ENCODE measurements at regions not wholly inside any gene's neighbourhood (a gene's known extent, or its start where the extent isn't known, plus 50 kb on each side); places are given as distances from the start of the nearest gene placed in this dataset.

DNA sequence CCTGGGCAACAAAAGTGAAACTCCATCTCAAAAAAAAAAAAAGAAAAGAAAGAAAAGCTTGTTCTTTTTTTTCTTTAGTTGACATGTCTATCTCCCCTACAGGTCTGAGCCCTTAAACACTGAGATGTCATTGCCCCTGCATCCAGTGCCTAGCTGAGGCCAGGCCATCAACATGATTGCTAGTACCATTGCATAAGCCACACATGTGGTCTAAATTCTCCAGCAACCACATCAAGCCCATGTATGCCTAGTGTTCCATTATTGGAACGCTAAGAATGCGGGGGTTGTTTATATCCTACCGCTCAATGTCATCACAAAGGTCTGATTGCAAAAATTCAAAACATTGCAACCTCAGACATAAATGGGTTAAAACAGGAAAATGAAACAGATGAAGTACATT is 62.7 kb downstream of the NPTX2 start:
- Histone ChIP-seq H3K4me3 (ENCODE audit: low read depth in 1 of 2, low read length in 2 of 2) (no peak overlapping the region), H3K27ac (ENCODE audit: low read length) (no peak overlapping the region), H3K9ac (ENCODE audit: low read depth, low read length) (no peak overlapping the region), H3K36me3 (ENCODE audit: insufficient read depth, low read length) (no peaks in the 10 kb centered on the region), H3K4me1 (ENCODE audit: insufficient read depth, low read length) (no peaks in the 10 kb centered on the region), H3K27me3 (ENCODE audit: insufficient read depth, low read length, poor library complexity) (no peaks in the 10 kb centered on the region), H3K9me3 (ENCODE audit: insufficient read depth, low read length, severe bottlenecking) (no peaks in the 10 kb centered on the region), H3K4me2 (ENCODE audit: insufficient read depth, low read length) (no peak overlapping the region), H2AFZ (ENCODE audit: low read depth, low read length) (no peak overlapping the region), H4K20me1 (ENCODE audit: insufficient read depth, low read length) (no peaks in the 10 kb centered on the region), H3K79me2 (ENCODE audit: insufficient read depth, low read length) (no peaks in the 10 kb centered on the region)
- no peak for DNase-seq
- no peak for ATAC-seq (ENCODE audit: insufficient read depth, low read depth)
- TF ChIP-seq, protein P1, sequence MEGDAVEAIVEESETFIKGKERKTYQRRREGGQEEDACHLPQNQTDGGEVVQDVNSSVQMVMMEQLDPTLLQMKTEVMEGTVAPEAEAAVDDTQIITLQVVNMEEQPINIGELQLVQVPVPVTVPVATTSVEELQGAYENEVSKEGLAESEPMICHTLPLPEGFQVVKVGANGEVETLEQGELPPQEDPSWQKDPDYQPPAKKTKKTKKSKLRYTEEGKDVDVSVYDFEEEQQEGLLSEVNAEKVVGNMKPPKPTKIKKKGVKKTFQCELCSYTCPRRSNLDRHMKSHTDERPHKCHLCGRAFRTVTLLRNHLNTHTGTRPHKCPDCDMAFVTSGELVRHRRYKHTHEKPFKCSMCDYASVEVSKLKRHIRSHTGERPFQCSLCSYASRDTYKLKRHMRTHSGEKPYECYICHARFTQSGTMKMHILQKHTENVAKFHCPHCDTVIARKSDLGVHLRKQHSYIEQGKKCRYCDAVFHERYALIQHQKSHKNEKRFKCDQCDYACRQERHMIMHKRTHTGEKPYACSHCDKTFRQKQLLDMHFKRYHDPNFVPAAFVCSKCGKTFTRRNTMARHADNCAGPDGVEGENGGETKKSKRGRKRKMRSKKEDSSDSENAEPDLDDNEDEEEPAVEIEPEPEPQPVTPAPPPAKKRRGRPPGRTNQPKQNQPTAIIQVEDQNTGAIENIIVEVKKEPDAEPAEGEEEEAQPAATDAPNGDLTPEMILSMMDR (IDR thresholded peaks at IDR 0.05; ENCODE audit: borderline replicate concordance, extremely low read depth, low read length, poor library complexity, severe bottlenecking): no peak
- TF ChIP-seq EZH2 (IDR thresholded peaks at IDR 0.05; ENCODE audit: borderline replicate concordance, low read depth, low read length, severe bottlenecking): no peak

DNA sequence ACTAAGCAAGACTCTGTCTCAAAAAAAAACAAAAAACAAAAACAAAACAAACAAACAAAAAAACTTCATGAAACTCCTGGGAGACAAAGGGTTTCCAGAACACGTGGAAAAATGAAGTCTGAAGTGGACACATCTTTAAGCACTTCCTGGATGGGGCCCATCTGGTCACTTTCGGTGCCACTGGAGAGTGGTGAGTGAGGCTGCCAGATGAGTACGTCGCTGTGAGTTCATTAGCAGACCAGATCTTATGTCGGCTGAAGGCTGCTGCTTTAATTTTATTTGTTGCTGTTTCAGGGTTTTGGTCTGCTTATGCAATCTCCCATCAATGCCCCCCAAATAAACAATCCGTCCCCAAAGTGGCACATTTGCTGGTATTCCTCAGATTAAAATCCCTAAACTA is 64.4 kb downstream of the NPTX2 start:
- Histone ChIP-seq H3K4me3 (ENCODE audit: low read depth in 1 of 2, low read length in 2 of 2) (no peak overlapping the region), H2AFZ (ENCODE audit: low read depth, low read length) (no peak overlapping the region), H3K9ac (ENCODE audit: low read depth, low read length) (no peak overlapping the region), H3K36me3 (ENCODE audit: insufficient read depth, low read length) (no peaks in the 10 kb centered on the region), H3K27me3 (ENCODE audit: insufficient read depth, low read length, poor library complexity) (no peaks in the 10 kb centered on the region), H3K4me1 (ENCODE audit: insufficient read depth, low read length) (no peaks in the 10 kb centered on the region), H3K27ac (ENCODE audit: low read length) (no peak overlapping the region), H3K79me2 (ENCODE audit: insufficient read depth, low read length) (no peaks in the 10 kb centered on the region), H3K4me2 (ENCODE audit: insufficient read depth, low read length) (no peak overlapping the region), H4K20me1 (ENCODE audit: insufficient read depth, low read length) (no peaks in the 10 kb centered on the region), H3K9me3 (ENCODE audit: insufficient read depth, low read length, severe bottlenecking) (peaks cover 5% of the 10 kb centered on the region)
- DNase-seq (no peak), ATAC-seq (ENCODE audit: insufficient read depth, low read depth) (no peak)
- no peak for TF ChIP-seq EZH2 (IDR thresholded peaks at IDR 0.05; ENCODE audit: borderline replicate concordance, low read depth, low read length, severe bottlenecking)
- TF ChIP-seq, protein P1 (IDR thresholded peaks at IDR 0.05; ENCODE audit: borderline replicate concordance, extremely low read depth, low read length, poor library complexity, severe bottlenecking): no peak

DNA sequence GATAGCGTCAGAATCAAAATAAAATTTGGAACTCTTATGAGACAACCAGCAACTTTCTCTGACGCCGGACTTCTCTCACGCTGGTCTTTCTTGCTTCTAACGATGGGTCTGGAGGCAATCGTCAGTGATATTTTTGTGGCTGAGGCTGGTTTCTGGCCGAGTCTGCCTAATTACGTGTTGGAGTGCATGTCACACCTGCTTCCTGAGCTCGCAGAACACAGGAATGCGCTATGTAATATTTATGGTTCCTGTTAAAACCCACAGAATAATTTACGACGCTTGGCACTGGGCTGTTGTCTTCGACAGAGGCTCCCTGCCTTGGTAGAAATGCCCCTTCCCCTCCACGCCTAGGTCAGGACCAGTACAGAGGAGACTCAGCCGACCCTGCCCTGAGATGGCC is 64.9 kb downstream of the NPTX2 start:
- ATAC-seq (ENCODE audit: insufficient read depth, low read depth) (no peak), DNase-seq (no peak)
- Histone ChIP-seq H3K4me2 (ENCODE audit: insufficient read depth, low read length) (no peak overlapping the region), H3K27me3 (ENCODE audit: insufficient read depth, low read length, poor library complexity) (no peaks in the 10 kb centered on the region), H3K36me3 (ENCODE audit: insufficient read depth, low read length) (no peaks in the 10 kb centered on the region), H3K4me1 (ENCODE audit: insufficient read depth, low read length) (no peaks in the 10 kb centered on the region), H3K79me2 (ENCODE audit: insufficient read depth, low read length) (no peaks in the 10 kb centered on the region), H3K27ac (ENCODE audit: low read length) (no peak overlapping the region), H3K4me3 (ENCODE audit: low read depth in 1 of 2, low read length in 2 of 2) (no peak overlapping the region), H3K9me3 (ENCODE audit: insufficient read depth, low read length, severe bottlenecking) (peaks cover 5% of the 10 kb centered on the region), H3K9ac (ENCODE audit: low read depth, low read length) (no peak overlapping the region), H2AFZ (ENCODE audit: low read depth, low read length) (no peak overlapping the region), H4K20me1 (ENCODE audit: insufficient read depth, low read length) (no peaks in the 10 kb centered on the region)
- TF ChIP-seq, protein P1 (IDR thresholded peaks at IDR 0.05; ENCODE audit: borderline replicate concordance, extremely low read depth, low read length, poor library complexity, severe bottlenecking): no peak
- TF ChIP-seq EZH2 (IDR thresholded peaks at IDR 0.05; ENCODE audit: borderline replicate concordance, low read depth, low read length, severe bottlenecking): no peak

DNA sequence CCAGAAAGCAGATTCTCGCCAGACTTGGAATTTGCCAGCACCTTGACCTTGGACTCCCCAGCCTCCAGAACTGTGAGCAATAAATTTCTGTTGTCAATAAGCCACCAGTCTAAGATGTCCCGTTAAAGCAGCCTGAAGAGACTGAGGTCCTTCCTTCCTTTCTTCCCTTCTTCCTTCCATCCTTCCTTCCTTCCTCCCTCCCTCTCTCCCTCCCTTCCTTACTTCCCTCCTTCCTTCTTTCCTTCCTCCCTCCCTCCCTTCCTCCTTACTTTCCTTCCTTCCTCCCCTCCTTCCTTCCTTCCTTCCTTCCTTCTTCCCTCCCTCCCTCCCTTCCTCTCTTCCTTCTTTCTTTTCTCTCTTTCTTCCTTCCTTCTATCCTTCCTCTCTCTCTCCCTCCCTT is 66.4 kb downstream of the NPTX2 start:
- TF ChIP-seq, protein P1 (IDR thresholded peaks at IDR 0.05; ENCODE audit: borderline replicate concordance, extremely low read depth, low read length, poor library complexity, severe bottlenecking): no peak
- TF ChIP-seq EZH2 (IDR thresholded peaks at IDR 0.05; ENCODE audit: borderline replicate concordance, low read depth, low read length, severe bottlenecking): no peak
- Histone ChIP-seq H3K9ac (ENCODE audit: low read depth, low read length) (no peak overlapping the region), H3K4me2 (ENCODE audit: insufficient read depth, low read length) (no peak overlapping the region), H2AFZ (ENCODE audit: low read depth, low read length) (no peak overlapping the region), H3K36me3 (ENCODE audit: insufficient read depth, low read length) (no peaks in the 10 kb centered on the region), H3K27ac (ENCODE audit: low read length) (no peak overlapping the region), H3K4me1 (ENCODE audit: insufficient read depth, low read length) (no peaks in the 10 kb centered on the region), H3K4me3 (ENCODE audit: low read depth in 1 of 2, low read length in 2 of 2) (no peak overlapping the region), H3K27me3 (ENCODE audit: insufficient read depth, low read length, poor library complexity) (no peaks in the 10 kb centered on the region), H3K79me2 (ENCODE audit: insufficient read depth, low read length) (no peaks in the 10 kb centered on the region), H4K20me1 (ENCODE audit: insufficient read depth, low read length) (no peaks in the 10 kb centered on the region), H3K9me3 (ENCODE audit: insufficient read depth, low read length, severe bottlenecking) (peaks cover 5% of the 10 kb centered on the region)
- DNase-seq: no peak
- ATAC-seq (ENCODE audit: insufficient read depth, low read depth): no peak
